ENCODE measurements at regions not wholly inside any gene's neighbourhood (a gene's known extent, or its start where the extent isn't known, plus 50 kb on each side); places are given as distances from the start of the nearest gene placed in this dataset.

DNA sequence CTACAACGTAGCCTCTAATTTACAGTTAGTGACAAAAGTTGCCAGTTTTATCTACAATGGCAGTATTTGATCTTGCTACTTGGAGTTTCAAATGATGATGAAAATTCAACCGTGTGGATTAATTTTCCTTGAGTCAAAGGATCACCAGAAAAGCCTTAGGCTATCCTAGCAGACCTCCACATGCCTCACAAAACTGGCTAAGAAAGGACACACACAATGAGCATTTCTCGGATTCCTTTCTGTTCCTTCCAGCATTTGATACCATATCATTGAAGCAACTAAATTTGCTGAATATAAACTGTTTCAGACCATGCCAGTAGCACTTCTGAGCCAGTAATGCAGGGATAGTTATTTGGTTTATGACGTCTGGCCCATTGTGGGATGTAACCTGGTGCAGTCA is 587.4 kb upstream of the MDFIC2 start:
- no peak overlapping the region for H3K27ac Mint-ChIP-seq
- no peak overlapping the region for H3K4me3 Mint-ChIP-seq
- ATAC-seq: no peak
- CTCF ChIA-PET: no interaction called here
- no peaks in the 10 kb centered on the region for H3K4me1 Mint-ChIP-seq
- H3K27me3 Mint-ChIP-seq: peaks cover 27% of the 10 kb centered on the region
- DNase-seq: no peak
- peaks cover 3% of the 10 kb centered on the region for H3K9me3 Mint-ChIP-seq (ENCODE audit: low read depth)
- no peaks in the 10 kb centered on the region for H3K36me3 Mint-ChIP-seq

DNA sequence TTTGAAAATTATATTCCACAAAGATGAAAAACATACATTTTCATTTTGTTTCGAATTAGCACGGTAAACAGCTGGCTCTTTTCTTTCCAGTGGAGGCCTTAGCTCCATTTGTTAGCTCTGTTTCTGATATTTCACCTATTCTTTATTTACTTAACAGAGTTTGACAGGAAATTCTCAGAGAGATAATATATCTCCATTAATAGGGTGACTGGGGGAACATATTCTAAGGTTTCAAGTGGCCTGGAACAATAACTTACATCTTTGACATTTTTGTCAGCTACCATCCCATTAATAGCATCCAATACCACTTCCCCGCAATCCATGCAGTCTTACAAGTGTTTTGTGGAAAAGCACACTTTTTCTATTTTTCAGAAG is 577.6 kb upstream of the MDFIC2 start:
- Mint-ChIP-seq H3K27ac (no peak overlapping the region), H3K4me1 (no peaks in the 10 kb centered on the region), H3K27me3 (no peaks in the 10 kb centered on the region), H3K9me3 (ENCODE audit: low read depth) (no peaks in the 10 kb centered on the region), H3K4me3 (no peak overlapping the region), H3K36me3 (no peaks in the 10 kb centered on the region)
- no peak for DNase-seq
- no peak for ATAC-seq
- CTCF ChIA-PET: no interaction called here

DNA sequence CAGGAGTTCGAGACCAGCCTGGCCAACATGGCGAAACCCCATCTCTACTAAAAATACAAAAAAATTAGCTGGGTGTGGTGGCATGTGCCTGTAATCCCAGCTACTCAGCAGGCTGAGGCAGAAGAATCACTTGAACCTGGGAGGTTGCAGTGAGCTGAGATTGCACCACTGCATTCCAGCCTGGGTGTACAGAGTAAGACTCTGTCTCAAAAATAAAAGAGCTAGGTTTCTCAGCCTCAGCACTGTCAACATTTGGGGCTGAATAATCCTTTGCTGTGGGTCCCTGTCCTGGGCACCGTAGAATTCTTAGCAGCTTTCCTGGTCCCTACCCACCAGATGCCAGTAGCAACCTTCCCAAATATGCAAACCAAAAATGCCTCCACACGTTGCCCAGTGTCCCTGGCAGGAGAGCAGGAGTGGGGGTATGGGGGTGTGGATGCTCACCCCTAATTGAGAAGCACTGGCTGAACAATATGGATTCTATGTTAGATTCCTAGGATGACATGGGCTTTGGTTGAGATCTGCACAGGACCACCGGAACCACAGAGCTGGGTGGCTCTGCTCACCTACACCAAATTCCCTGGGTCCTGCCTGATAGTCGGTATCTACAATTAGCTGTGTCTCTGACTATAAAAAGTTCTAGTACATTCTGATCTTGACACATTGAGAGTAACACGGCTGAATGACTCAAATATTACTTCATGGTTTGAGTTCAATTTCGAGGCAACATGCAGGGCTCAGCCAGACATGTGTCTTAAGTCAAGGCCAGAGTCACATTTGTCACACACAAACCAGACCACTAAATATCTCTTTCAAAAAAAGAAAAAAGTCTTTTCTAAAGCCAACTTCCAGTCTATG is 577.0 kb upstream of the MDFIC2 start:
- Mint-ChIP-seq H3K4me1 (no peaks in the 10 kb centered on the region), H3K36me3 (no peaks in the 10 kb centered on the region), H3K9me3 (ENCODE audit: low read depth) (no peaks in the 10 kb centered on the region), H3K4me3 (no peak overlapping the region), H3K27ac (no peak overlapping the region), H3K27me3 (no peaks in the 10 kb centered on the region)
- no peak for ATAC-seq
- DNase-seq: no peak
- CTCF ChIA-PET: no interaction called here

DNA sequence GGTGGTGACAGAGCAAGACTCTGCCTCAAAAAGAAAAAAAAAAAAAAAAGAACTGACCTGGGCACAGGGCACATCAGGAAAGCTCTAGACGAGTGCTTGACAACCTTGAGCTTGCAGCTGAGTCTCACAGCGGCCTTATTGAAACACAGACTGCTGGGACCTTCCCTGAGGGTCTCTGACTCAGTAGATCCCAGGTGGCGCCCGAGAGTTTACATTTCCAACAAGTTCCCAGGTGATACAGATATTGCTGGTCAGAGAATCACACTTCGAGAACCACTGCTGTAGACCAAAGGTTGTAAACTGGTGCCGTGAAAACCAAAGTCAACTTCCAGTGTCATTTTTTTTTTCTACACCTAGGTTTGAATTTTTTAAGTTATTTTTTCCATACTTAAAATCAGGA is 573.2 kb upstream of the MDFIC2 start:
- Mint-ChIP-seq H3K27ac (no peak overlapping the region), H3K27me3 (peaks cover 2% of the 10 kb centered on the region), H3K4me3 (no peak overlapping the region), H3K36me3 (no peaks in the 10 kb centered on the region), H3K4me1 (no peaks in the 10 kb centered on the region), H3K9me3 (ENCODE audit: low read depth) (no peaks in the 10 kb centered on the region)
- CTCF ChIA-PET: no interaction called here
- no peak for DNase-seq
- no peak for ATAC-seq

DNA sequence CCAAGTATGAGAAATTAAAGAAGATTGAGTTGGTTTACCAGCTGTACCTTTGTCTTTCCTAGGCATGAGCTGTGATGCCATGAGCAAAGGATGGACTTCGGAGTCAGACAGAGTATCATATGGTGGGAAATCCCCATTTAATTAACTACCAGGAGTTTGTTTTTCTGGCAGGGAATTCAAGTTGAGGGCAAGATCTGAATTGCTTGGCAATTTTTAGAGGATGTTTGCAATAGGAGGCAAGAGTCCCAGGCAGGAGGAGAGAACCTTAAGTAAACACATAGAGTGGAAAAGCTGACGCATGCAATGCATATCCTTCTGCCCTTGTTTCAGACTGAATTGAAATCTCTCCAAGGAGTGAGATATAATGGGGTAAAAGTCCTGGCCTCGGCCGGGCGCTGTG is 569.7 kb upstream of the MDFIC2 start:
- no peaks in the 10 kb centered on the region for H3K36me3 Mint-ChIP-seq
- H3K27me3 Mint-ChIP-seq: peaks cover 12% of the 10 kb centered on the region
- peaks cover 8% of the 10 kb centered on the region for H3K9me3 Mint-ChIP-seq (ENCODE audit: low read depth)
- ATAC-seq: no peak
- H3K4me3 Mint-ChIP-seq: no peak overlapping the region
- CTCF ChIA-PET: no interaction called here
- no peaks in the 10 kb centered on the region for H3K4me1 Mint-ChIP-seq
- no peak overlapping the region for H3K27ac Mint-ChIP-seq
- no peak for DNase-seq

DNA sequence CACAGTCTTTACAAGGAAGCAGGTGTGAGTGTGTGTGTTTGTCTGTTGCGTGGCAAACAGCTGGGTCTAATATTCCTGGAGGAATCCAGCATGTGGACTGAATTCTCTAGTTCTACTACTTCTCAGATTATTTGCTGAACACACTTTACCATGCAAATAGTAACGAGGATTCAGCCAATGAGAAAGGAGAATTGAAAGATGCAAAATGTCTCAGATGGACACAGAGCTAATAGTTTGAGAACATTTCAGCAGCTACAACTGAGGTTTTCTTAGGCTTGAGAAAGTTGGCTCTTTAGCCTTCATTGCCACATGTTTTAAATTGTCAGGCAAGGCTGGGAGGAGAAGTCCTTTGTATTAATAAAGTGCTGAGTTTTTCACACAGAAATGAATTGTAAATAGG is 568.0 kb upstream of the MDFIC2 start:
- CTCF ChIA-PET: no interaction called here
- DNase-seq (no peak), ATAC-seq (no peak)
- H3K27ac Mint-ChIP-seq: no peak overlapping the region
- peaks cover 9% of the 10 kb centered on the region for H3K9me3 Mint-ChIP-seq (ENCODE audit: low read depth)
- peaks cover 12% of the 10 kb centered on the region for H3K27me3 Mint-ChIP-seq
- no peak overlapping the region for H3K4me3 Mint-ChIP-seq
- no peaks in the 10 kb centered on the region for H3K4me1 Mint-ChIP-seq
- no peaks in the 10 kb centered on the region for H3K36me3 Mint-ChIP-seq

DNA sequence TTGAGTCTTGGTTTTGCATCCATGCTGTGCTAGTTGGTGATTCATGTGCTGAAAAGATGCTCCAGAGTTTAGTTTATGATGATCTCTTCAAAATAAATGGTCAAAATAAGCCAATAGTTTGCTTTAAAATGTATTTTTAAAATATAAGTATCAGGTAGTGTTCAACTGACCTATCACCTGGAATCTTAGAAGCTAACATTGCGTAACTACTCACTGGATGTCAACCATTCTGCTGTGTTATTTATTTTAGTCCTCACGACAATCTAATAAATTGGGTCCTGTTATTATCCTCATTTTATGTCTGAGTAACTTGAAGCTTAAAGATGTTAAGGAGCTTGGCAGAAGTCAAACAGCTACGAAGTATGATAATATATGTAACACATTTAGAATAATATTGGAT is 563.7 kb upstream of the MDFIC2 start:
- DNase-seq (no peak), ATAC-seq (no peak)
- Mint-ChIP-seq H3K27me3 (peaks cover 14% of the 10 kb centered on the region), H3K36me3 (no peaks in the 10 kb centered on the region), H3K4me3 (no peak overlapping the region), H3K4me1 (no peaks in the 10 kb centered on the region), H3K27ac (no peak overlapping the region), H3K9me3 (ENCODE audit: low read depth) (peaks cover 11% of the 10 kb centered on the region)
- CTCF ChIA-PET: no interaction called here

DNA sequence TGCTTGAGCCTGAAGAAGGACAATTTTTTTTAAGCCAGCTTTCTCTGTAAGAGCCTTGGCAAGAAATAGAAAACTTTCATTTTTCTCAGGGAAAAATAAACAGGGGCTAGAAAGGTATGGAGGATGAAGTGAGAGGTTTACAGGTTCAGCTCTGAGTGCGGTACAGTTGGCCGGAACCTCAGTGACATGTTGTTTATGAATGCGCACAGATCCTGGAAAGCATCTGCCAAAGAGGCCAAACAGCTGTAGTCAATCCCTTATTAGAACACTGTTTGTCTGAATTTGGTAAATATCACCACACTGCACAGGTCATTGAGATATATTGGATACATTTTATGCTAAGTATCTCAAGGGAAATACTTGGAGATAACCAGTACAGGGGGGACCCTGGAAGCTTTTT is 561.8 kb upstream of the MDFIC2 start:
- DNase-seq (no peak), ATAC-seq (no peak)
- Mint-ChIP-seq H3K4me1 (no peaks in the 10 kb centered on the region), H3K27me3 (peaks cover 18% of the 10 kb centered on the region), H3K27ac (no peak overlapping the region), H3K4me3 (no peak overlapping the region), H3K36me3 (no peaks in the 10 kb centered on the region), H3K9me3 (ENCODE audit: low read depth) (peaks cover 10% of the 10 kb centered on the region)
- CTCF ChIA-PET: no interaction called here

DNA sequence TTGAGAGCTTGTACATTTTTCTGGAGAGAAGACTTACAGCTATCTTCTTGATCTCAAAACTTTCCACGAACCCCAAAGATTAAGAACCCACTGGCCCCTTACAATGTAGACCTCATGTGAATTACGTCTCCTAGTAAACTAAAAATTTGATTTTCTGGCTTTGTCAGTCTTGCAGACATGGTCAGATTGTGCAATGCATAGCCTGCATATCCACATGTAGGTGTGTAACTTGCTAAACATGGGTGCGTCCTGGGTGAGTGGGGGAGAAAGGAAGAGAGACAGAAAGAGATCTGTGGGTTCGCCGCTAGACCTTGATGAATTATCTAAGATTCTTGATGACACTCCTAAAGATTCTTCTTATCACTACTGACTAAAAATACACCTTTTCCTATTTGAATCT is 561.2 kb upstream of the MDFIC2 start:
- no peaks in the 10 kb centered on the region for H3K36me3 Mint-ChIP-seq
- no peak overlapping the region for H3K27ac Mint-ChIP-seq
- H3K27me3 Mint-ChIP-seq: peaks cover 18% of the 10 kb centered on the region
- DNase-seq (no peak), ATAC-seq (no peak)
- no peaks in the 10 kb centered on the region for H3K4me1 Mint-ChIP-seq
- H3K4me3 Mint-ChIP-seq: no peak overlapping the region
- peaks cover 10% of the 10 kb centered on the region for H3K9me3 Mint-ChIP-seq (ENCODE audit: low read depth)
- CTCF ChIA-PET: no interaction called here

DNA sequence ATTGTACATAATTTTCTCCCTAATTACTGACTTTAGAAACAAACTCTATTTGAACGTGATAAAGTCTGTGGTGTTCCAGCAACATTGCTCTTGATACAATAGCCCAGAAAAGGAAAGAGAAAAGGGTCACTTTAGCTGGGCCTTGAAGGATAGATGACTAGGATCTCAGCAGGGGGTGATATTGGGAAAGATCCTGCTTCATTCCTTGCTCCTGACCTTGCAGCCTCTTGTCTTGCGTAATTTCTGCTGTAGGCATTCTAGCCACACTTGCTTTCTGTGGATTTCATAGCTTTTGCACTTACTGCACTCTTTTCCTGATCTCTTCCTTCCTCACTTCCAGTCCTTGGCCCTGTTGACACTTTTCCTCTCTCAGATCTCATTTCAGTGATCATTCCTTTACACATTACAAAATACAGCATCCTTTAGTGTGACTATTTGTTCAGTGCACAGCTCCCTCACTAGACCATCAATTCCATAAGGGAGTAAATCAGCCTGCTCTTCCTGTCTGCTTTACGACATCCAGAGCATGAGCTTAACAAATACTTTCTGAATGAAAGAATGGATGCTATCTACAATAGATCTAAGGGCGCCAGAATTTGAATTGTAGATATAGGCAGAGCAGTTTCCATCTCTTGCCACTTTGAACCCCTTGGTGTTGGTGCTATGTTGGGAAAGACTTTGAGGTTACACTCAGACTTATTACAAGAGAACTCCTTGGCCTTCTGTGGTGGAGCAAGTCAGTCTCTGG is 559.6 kb upstream of the MDFIC2 start:
- peaks cover 3% of the 10 kb centered on the region for H3K9me3 Mint-ChIP-seq (ENCODE audit: low read depth)
- no peak overlapping the region for H3K4me3 Mint-ChIP-seq
- H3K36me3 Mint-ChIP-seq: no peaks in the 10 kb centered on the region
- no peak overlapping the region for H3K27ac Mint-ChIP-seq
- H3K27me3 Mint-ChIP-seq: peaks cover 10% of the 10 kb centered on the region
- no peaks in the 10 kb centered on the region for H3K4me1 Mint-ChIP-seq
- CTCF ChIA-PET: no interaction called here
- no peak for DNase-seq
- no peak for ATAC-seq

DNA sequence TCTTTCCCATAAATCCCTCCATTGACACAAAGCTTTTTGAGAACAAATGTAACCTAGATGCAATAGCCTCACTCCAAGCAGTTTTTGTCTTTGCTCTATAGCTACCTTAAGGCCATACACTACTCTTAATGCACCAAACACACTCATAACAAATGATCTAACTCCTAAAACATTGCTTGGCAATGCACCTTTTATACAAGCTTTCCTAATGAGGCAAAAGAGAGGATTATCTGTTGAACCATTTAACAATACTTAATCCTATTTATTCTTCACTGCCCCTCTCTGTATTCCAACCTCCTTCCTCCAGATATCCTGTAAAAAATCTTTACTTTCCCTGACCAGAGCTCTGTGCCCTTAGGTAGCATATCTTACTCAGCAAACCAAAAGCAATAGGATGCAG is 558.1 kb upstream of the MDFIC2 start:
- DNase-seq: no peak
- peaks cover 10% of the 10 kb centered on the region for H3K27me3 Mint-ChIP-seq

DNA sequence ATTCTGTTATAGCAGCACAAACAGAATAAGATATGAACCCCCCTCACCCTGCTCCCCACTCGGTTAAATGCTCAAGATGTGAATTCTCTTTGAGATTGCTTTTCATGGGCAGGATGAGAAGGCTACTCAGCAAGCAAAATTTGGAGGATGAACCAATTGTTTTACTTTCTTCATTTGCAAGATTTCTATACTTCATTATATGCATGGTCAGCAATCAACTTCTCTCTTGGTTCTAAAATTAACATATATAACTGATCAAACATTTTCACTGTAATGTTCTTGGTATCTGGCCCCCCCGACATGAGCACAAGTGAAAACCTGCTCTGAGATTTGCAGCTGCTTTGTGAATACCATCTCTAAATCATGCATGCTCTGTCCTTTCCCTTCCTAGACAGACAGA is 556.1 kb upstream of the MDFIC2 start:
- Mint-ChIP-seq H3K4me1 (no peaks in the 10 kb centered on the region), H3K27me3 (peaks cover 18% of the 10 kb centered on the region), H3K36me3 (no peaks in the 10 kb centered on the region), H3K9me3 (ENCODE audit: low read depth) (peaks cover 2% of the 10 kb centered on the region), H3K27ac (no peak overlapping the region), H3K4me3 (no peak overlapping the region)
- CTCF ChIA-PET: no interaction called here
- ATAC-seq (no peak), DNase-seq (no peak)

More for the DNA sequence above, 558.1 kb upstream of the MDFIC2 start:
- no peak for ATAC-seq
- no peak overlapping the region for H3K27ac Mint-ChIP-seq
- H3K4me1 Mint-ChIP-seq: no peaks in the 10 kb centered on the region
- no peak overlapping the region for H3K4me3 Mint-ChIP-seq
- H3K36me3 Mint-ChIP-seq: no peaks in the 10 kb centered on the region
- CTCF ChIA-PET: no interaction called here
- H3K9me3 Mint-ChIP-seq (ENCODE audit: low read depth): peaks cover 2% of the 10 kb centered on the region

DNA sequence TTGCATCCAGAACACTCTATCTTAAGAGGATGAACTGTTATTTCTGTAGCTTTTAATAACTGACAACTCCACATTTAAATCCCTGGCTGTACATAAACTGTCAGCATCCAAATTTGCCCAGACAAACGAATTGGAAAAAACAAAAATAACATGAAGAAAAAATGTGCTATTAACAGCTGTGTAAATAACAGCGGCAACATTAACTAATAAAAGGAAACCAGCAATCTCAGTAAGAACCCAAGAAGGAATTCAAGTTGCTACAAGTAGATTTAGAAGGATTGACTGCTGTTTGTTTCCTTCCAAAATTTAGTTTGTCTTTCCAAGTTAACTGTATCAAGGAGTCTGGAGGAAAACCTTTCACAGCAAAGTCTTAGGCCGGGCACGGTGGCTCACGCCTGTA is 550.6 kb upstream of the MDFIC2 start:
- CTCF ChIA-PET: no interaction called here
- no peak for ATAC-seq

DNA sequence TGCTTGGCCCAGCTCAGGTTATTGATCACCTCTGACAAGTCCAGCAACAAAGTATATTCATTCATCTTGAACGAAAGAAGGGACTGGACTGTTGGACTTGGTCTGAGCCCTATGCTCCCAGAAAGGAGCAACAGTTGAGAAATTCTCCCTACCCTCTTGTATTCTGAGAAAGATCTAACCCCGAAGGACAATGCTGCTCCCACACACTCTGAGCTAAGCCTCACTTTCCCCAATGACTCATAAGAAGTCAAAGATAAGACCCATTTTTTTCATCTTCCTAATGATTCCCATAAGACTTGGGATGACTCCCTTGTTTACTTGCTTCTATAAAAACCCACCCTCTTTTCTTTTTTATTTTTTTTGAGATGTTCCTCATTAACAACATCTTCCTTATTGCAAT is 549.4 kb upstream of the MDFIC2 start:
- no peak for DNase-seq
- CTCF ChIA-PET: no interaction called here
- H3K27ac Mint-ChIP-seq: no peak overlapping the region
- peaks cover 2% of the 10 kb centered on the region for H3K4me1 Mint-ChIP-seq
- H3K27me3 Mint-ChIP-seq: peaks cover 33% of the 10 kb centered on the region
- no peak for ATAC-seq
- H3K36me3 Mint-ChIP-seq: no peaks in the 10 kb centered on the region
- H3K4me3 Mint-ChIP-seq: no peak overlapping the region
- no peaks in the 10 kb centered on the region for H3K9me3 Mint-ChIP-seq (ENCODE audit: low read depth)

More for the DNA sequence above, 550.6 kb upstream of the MDFIC2 start:
- H3K4me1 Mint-ChIP-seq: no peaks in the 10 kb centered on the region
- H3K27ac Mint-ChIP-seq: no peak overlapping the region
- H3K4me3 Mint-ChIP-seq: no peak overlapping the region
- no peak for DNase-seq
- no peaks in the 10 kb centered on the region for H3K36me3 Mint-ChIP-seq
- H3K27me3 Mint-ChIP-seq: peaks cover 29% of the 10 kb centered on the region
- no peaks in the 10 kb centered on the region for H3K9me3 Mint-ChIP-seq (ENCODE audit: low read depth)
